RPMI7951 (cell line): ENCODE measurements at regions not wholly inside any gene's neighbourhood (a gene's known extent, or its start where the extent isn't known, plus 50 kb on each side); places are given as distances from the start of the nearest gene placed in this dataset.

Source experiments
- DNase-seq: peaks from one replicate; pipeline ENCODE4 v3.0.0-alpha.2; 2012; ENCODE audit warnings: low read depth

- DNase-seq = no peak
Measured at GRCh38 chr7:46494441-46494840, 573.4 kb upstream of the IGFBP3 start.

DNA sequence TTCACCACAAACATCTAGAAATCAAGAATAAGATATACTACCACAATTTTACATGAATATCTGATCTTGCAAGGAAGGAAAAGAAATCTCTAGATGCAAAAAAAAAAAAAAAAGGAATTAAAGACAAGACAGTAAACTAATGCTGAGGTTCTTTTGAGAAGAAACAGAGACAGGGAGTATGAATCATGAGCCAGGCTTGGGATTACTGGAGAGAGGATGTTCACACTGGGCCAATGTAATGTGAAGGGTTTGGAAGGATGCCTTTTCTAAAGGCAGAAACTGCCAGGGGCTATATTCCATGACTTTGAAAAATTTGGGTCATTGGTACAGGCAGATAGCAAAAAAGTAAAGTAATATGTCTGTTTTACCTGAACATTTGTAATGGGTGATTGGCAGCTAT, 573.0 kb upstream of the IGFBP3 start:
- peak; percentile 89 for DNase-seq

DNA sequence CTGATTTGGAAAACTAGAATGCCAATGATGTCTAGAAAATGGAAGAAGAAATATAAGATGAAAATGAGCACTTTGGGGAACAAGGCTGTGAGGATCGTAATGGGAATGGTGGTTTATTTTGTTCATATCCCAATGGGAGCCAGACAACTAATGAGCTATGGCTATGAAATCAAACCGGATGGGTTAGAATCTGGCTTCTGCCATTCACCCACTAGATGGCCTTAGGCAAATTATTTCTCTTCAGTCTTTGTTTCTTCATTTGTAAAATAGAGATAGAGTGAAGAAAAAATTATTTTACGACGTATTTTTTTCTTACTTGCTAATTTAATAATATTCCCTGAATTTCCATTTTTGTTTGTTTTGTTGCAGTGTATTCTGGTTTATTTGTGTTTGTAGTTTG, 572.1 kb upstream of the IGFBP3 start:
- DNase-seq = peak; percentile 43

- no peak for DNase-seq
Measured at GRCh38 chr7:46492466-46492865, 571.4 kb upstream of the IGFBP3 start.

DNA sequence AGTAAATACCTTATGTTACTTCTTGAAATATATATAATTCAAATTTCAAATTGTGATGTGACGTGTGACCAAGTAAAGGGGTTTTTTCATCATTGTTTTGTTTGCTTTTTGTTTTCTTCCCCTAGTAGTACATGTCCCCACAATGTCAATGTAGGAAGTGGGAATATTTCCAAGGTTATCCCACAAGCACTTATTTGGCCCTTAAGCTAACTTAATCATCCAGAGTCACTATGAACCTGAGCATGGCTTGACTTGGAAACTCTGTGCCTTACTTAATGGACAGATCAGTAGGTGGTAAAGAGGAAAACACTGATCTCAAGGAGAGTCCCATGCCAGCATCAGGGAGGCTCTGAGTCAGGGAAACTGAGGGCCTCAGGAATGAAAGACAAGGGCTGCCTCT, 569.3 kb upstream of the IGFBP3 start:
- DNase-seq = peak; percentile 75

GRCh38 chr7:46489106-46489505, 568.0 kb upstream of the IGFBP3 start:
- DNase-seq = no peak

DNA sequence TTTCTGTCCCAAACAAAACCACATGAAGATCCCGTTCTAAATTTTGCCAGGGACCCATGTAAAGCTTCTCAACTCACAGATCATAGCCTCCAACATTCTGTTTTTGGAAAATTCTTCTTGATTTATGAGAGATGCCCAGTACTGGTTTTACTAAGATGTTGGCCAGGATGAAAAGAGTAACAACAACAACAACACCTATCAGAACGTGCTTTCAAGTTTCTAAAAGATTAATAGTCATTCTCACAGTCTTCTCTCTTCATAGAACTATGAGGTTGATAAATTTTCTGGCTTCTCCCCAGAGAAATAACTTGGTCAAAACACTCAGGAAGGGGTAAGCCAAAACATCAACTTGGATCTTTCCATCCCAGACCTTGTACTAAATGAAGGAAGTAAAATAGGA, 567.5 kb upstream of the IGFBP3 start:
- no peak for DNase-seq

- DNase-seq = peak; percentile 80
Measured at GRCh38 chr7:46486256-46487206, 565.5 kb upstream of the IGFBP3 start.

GRCh38 chr7:46485481-46486065, 564.5 kb upstream of the IGFBP3 start:
- peak; percentile 76 for DNase-seq

DNA sequence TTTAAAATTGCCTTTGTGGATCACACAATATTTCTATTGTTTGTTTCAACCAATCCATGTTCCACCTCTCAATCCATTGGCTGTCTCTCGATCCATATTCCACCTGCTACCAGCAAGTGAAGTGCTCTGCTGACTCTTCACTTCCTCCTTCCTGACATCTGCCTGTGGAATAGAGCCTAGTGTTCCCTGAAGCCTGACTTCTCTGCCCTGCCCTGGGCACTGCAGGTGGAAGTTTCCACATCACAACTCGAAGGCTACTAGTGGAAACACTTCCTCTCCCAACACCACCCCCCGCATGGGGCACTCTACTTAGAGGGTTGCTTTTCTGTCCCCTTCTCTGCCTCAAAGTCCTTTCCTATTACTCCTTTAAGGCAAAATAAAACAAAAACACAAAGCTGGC, 563.8 kb upstream of the IGFBP3 start:
- DNase-seq = no peak

DNA sequence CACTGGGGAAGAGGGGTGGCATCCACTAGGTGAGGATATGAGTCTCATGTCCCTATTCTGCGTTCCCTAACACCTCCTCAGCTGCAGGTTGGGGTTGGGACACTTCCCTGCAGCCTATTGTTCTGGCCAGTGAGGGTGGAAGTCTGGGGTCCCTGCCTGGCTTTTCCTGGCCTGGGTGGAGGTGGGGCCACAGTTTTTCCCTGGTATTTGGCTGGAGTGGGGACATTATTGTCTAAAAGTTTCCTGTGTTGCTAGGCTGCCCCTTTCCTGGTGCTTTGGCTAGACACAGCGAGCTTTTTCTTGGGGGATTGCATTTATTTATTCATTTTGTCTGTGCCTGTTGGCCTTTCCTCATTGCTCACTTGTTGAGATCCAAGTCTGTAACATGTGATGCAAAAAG, 559.5 kb upstream of the IGFBP3 start:
- no peak for DNase-seq

GRCh38 chr7:46479680-46480079, 558.6 kb upstream of the IGFBP3 start:
- DNase-seq = no peak

DNA sequence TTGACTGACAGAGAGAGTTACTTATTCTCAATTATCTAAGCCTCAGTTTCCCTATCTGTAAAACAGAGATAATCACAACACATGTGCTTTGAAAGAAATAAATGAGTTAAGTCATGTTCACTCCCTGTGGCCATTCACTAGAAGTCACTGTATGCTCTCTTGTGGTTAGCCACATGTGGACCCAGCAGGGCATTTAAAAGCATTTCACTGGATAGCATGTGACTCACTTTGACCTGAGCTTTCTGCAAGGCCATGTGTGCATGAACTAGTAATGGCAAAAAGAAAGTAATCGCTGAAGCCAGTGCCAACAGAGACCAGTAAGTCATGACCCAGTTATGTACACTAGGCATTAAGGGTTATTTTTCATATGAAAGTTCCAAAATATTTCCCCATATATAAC, 557.0 kb upstream of the IGFBP3 start:
- peak; percentile 97 for DNase-seq

GRCh38 chr7:46468753-46469356, 547.8 kb upstream of the IGFBP3 start:
- peak; percentile 35 for DNase-seq

- no peak for DNase-seq
Measured at GRCh38 chr7:46463170-46463569, 542.1 kb upstream of the IGFBP3 start.

- DNase-seq = peak; percentile 52
Measured at GRCh38 chr7:46461334-46461777, 540.3 kb upstream of the IGFBP3 start.

- no peak for DNase-seq
Measured at GRCh38 chr7:46459942-46460341, 538.9 kb upstream of the IGFBP3 start.

- DNase-seq = peak; percentile 20
Measured at GRCh38 chr7:46454816-46455215, 533.7 kb upstream of the IGFBP3 start.

- DNase-seq = no peak
Measured at GRCh38 chr7:46452561-46453135, 531.6 kb upstream of the IGFBP3 start.

DNA sequence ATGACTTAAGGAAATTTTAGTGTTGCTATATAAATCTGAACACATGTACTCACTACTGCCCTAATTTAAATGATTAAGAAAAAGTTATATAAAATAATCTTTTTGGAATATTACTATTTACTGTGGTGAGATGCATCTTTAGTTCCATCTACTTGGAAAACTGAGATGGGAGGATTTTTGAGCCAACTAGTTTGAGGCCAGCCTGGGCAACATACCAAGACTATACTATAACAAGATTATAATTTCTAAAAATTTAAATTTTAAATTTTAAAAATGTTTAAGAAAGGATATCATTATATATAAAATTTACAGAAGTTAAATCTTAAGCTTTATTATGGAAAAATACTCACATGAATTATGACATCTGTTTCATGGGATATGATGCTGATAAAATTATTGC, 530.8 kb upstream of the IGFBP3 start:
- DNase-seq = no peak

GRCh38 chr7:46450886-46451285, 529.8 kb upstream of the IGFBP3 start:
- DNase-seq = peak; percentile 35

GRCh38 chr7:46450425-46450824, 529.4 kb upstream of the IGFBP3 start:
- no peak for DNase-seq
